ENCODE measurements at regions not wholly inside any gene's neighbourhood (a gene's known extent, or its start where the extent isn't known, plus 50 kb on each side); places are given as distances from the start of the nearest gene placed in this dataset.

- no peaks in the 10 kb centered on the region for H3K4me1 Mint-ChIP-seq
- no peak overlapping the region for H3K4me3 Mint-ChIP-seq
- no peak overlapping the region for H3K27ac Mint-ChIP-seq
- no peaks in the 10 kb centered on the region for H3K36me3 Mint-ChIP-seq
- no peak for DNase-seq
- no peaks in the 10 kb centered on the region for H3K27me3 Mint-ChIP-seq (ENCODE audit: low read depth in 3 of 3)
- H3K9me3 Mint-ChIP-seq, result peaks cover 0 to 12% (median 5%) of the 10 kb centered on the region in 6 donors
Measured at GRCh38 chr17:52271781-52272180, 113.3 kb upstream of the CA10 start.

- H3K36me3 Mint-ChIP-seq, result no peaks in the 10 kb centered on the region
- H3K4me3 Mint-ChIP-seq, result no peak overlapping the region
- DNase-seq, result no peak
- H3K27me3 Mint-ChIP-seq (ENCODE audit: low read depth in 3 of 3), result peaks cover 0 to 4% (median 3%) of the 10 kb centered on the region in 3 donors
- no peak overlapping the region for H3K27ac Mint-ChIP-seq
- no peaks in the 10 kb centered on the region for H3K4me1 Mint-ChIP-seq
- peaks cover 0 to 9% (median 2%) of the 10 kb centered on the region in 6 donors for H3K9me3 Mint-ChIP-seq
Measured at GRCh38 chr17:52255347-52255746, 96.8 kb upstream of the CA10 start.

GRCh38 chr17:52244689-52245088 lies 86.2 kb upstream of the CA10 start:
- Mint-ChIP-seq H3K4me3 (no peak overlapping the region), H3K27me3 (ENCODE audit: low read depth in 3 of 3) (peaks cover 0 to 8% (median 5%) of the 10 kb centered on the region in 3 donors), H3K4me1 (no peaks in the 10 kb centered on the region), H3K9me3 (peaks cover 0 to 16% (median 7%) of the 10 kb centered on the region in 6 donors), H3K27ac (no peak overlapping the region), H3K36me3 (no peaks in the 10 kb centered on the region)
- DNase-seq, result no peak

- no peak overlapping the region for H3K27ac Mint-ChIP-seq
- no peaks in the 10 kb centered on the region for H3K4me1 Mint-ChIP-seq
- no peak overlapping the region for H3K4me3 Mint-ChIP-seq
- H3K36me3 Mint-ChIP-seq, result no peaks in the 10 kb centered on the region
- DNase-seq, result no peak
- H3K27me3 Mint-ChIP-seq (ENCODE audit: low read depth in 3 of 3), result peaks cover 0 to 5% (median 5%) of the 10 kb centered on the region in 3 donors
- peaks cover 0 to 23% (median 5%) of the 10 kb centered on the region in 6 donors for H3K9me3 Mint-ChIP-seq
Measured at GRCh38 chr17:52242268-52242667, 83.8 kb upstream of the CA10 start.

- Mint-ChIP-seq H3K9me3 (peaks cover 0 to 11% (median 3%) of the 10 kb centered on the region in 6 donors), H3K4me3 (no peak overlapping the region), H3K36me3 (no peaks in the 10 kb centered on the region), H3K27ac (no peak overlapping the region), H3K4me1 (no peaks in the 10 kb centered on the region), H3K27me3 (ENCODE audit: low read depth in 3 of 3) (peaks cover 0 to 4% (median 1%) of the 10 kb centered on the region in 3 donors)
- DNase-seq, result no peak
Measured at GRCh38 chr17:52237151-52237550, 78.6 kb upstream of the CA10 start.

GRCh38 chr17:52235516-52235915 lies 77.0 kb upstream of the CA10 start:
- Mint-ChIP-seq H3K4me3 (no peak overlapping the region), H3K27me3 (ENCODE audit: low read depth in 3 of 3) (peaks cover 0 to 6% (median 2%) of the 10 kb centered on the region in 3 donors)
- DNase-seq, result no peak

GRCh38 chr17:52233632-52234031 lies 75.1 kb upstream of the CA10 start:
- H3K9me3 Mint-ChIP-seq, result peaks cover 0 to 8% (median 1%) of the 10 kb centered on the region in 6 donors
- no peak for DNase-seq
- no peak overlapping the region for H3K27ac Mint-ChIP-seq
- no peak overlapping the region for H3K4me3 Mint-ChIP-seq
- H3K27me3 Mint-ChIP-seq (ENCODE audit: low read depth in 3 of 3), result peaks cover 0 to 2% (median 2%) of the 10 kb centered on the region in 3 donors
- no peaks in the 10 kb centered on the region for H3K36me3 Mint-ChIP-seq
- no peaks in the 10 kb centered on the region for H3K4me1 Mint-ChIP-seq

More at GRCh38 chr17:52235516-52235915, 77.0 kb upstream of the CA10 start:
- peaks cover 0 to 11% (median 3%) of the 10 kb centered on the region in 6 donors for H3K9me3 Mint-ChIP-seq
- no peak overlapping the region for H3K27ac Mint-ChIP-seq
- no peaks in the 10 kb centered on the region for H3K4me1 Mint-ChIP-seq
- H3K36me3 Mint-ChIP-seq, result no peaks in the 10 kb centered on the region

- Mint-ChIP-seq H3K9me3 (peaks cover 0 to 9% (median under 1%) of the 10 kb centered on the region in 6 donors), H3K4me1 (no peaks in the 10 kb centered on the region), H3K27me3 (ENCODE audit: low read depth in 3 of 3) (peaks cover 0 to 2% (median 2%) of the 10 kb centered on the region in 3 donors), H3K27ac (no peak overlapping the region), H3K4me3 (no peak overlapping the region), H3K36me3 (no peaks in the 10 kb centered on the region)
- DNase-seq, result no peak
Measured at GRCh38 chr17:52233176-52233575, 74.7 kb upstream of the CA10 start.

- Mint-ChIP-seq H3K36me3 (no peaks in the 10 kb centered on the region), H3K4me3 (no peak overlapping the region), H3K9me3 (peaks cover 0 to 11% (median 0%) of the 10 kb centered on the region in 6 donors), H3K27ac (no peak overlapping the region), H3K4me1 (no peaks in the 10 kb centered on the region), H3K27me3 (ENCODE audit: low read depth in 3 of 3) (peaks cover 0 to 4% (median 2%) of the 10 kb centered on the region in 3 donors)
- no peak for DNase-seq
Measured at GRCh38 chr17:52228823-52229222, 70.3 kb upstream of the CA10 start.

GRCh38 chr17:52227926-52228325 lies 69.4 kb upstream of the CA10 start:
- H3K27me3 Mint-ChIP-seq (ENCODE audit: low read depth in 3 of 3), result peaks cover 0 to 4% (median 2%) of the 10 kb centered on the region in 3 donors
- H3K9me3 Mint-ChIP-seq, result peaks cover 0 to 11% (median 0%) of the 10 kb centered on the region in 6 donors
- DNase-seq, result no peak
- no peaks in the 10 kb centered on the region for H3K4me1 Mint-ChIP-seq
- no peak overlapping the region for H3K27ac Mint-ChIP-seq
- no peaks in the 10 kb centered on the region for H3K36me3 Mint-ChIP-seq
- no peak overlapping the region for H3K4me3 Mint-ChIP-seq

- no peak overlapping the region for H3K27ac Mint-ChIP-seq
- H3K27me3 Mint-ChIP-seq (ENCODE audit: low read depth in 3 of 3), result peaks cover 0 to 2% (median 1%) of the 10 kb centered on the region in 3 donors
- no peak overlapping the region for H3K4me3 Mint-ChIP-seq
- H3K9me3 Mint-ChIP-seq, result peaks cover 0 to 10% (median 2%) of the 10 kb centered on the region in 6 donors
- no peaks in the 10 kb centered on the region for H3K36me3 Mint-ChIP-seq
- H3K4me1 Mint-ChIP-seq, result no peaks in the 10 kb centered on the region
- DNase-seq, result no peak
Measured at GRCh38 chr17:52213451-52213850, 54.9 kb upstream of the CA10 start.

GRCh38 chr17:52212851-52213250 lies 54.3 kb upstream of the CA10 start:
- no peak for DNase-seq
- Mint-ChIP-seq H3K4me1 (no peaks in the 10 kb centered on the region), H3K9me3 (peaks cover 0 to 10% (median 2%) of the 10 kb centered on the region in 6 donors), H3K36me3 (no peaks in the 10 kb centered on the region), H3K27ac (no peak overlapping the region), H3K27me3 (ENCODE audit: low read depth in 3 of 3) (peaks cover 1 to 2% (median 1%) of the 10 kb centered on the region in 3 donors), H3K4me3 (no peak overlapping the region)

GRCh38 chr17:52209507-52209906 lies 51.0 kb upstream of the CA10 start:
- peaks cover 0 to 1% (median 0%) of the 10 kb centered on the region in 3 donors for H3K27me3 Mint-ChIP-seq (ENCODE audit: low read depth in 3 of 3)
- no peak overlapping the region for H3K4me3 Mint-ChIP-seq
- no peak for DNase-seq

More at GRCh38 chr17:52209507-52209906, 51.0 kb upstream of the CA10 start:
- Mint-ChIP-seq H3K4me1 (no peaks in the 10 kb centered on the region), H3K9me3 (peaks cover 0 to 13% (median 3%) of the 10 kb centered on the region in 6 donors), H3K36me3 (no peaks in the 10 kb centered on the region), H3K27ac (no peak overlapping the region)
